ENCODE measurements at regions not wholly inside any gene's neighbourhood (a gene's known extent, or its start where the extent isn't known, plus 50 kb on each side); places are given as distances from the start of the nearest gene placed in this dataset.
"Not testable (repeated sequence)": the region's sequence is repeated elsewhere in the genome, so short reads cannot be mapped to it uniquely, and the experiment has no call there.

DNA sequence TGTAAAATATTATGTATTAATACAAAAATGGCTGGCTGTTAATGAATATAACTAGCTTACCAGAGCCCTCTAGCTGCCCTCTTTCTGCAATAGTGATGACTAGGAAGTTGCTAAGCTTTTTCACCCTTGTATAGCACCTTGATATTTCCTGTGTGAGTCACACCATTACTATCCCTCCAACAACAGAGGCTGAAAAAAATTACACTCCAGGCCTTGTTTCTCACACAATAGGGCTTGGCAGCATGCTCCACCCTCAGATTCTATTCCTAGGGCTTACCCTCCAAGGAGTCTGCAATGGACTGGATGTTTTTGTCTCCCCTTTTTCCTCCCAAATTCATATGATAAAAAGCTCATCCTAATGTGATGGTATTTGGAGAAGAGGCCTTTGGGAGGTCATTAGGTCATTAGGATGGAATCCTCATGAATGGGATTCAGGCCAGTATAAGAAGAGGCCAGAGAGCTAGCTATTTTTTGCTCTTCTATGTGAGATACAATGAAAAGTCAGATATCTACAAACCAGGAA is 184.6 kb upstream of the MAP1B start:
- Histone ChIP-seq H3K4me3 (ENCODE audit: low read depth in 1 of 5, low read length in 5 of 5) (no peak overlapping the region), H3K27ac (ENCODE audit: low read depth, low read length) (no peak overlapping the region), H3K9me3 (ENCODE audit: control insufficient read depth in 5 of 5, low read length in 5 of 5) (peaks cover 0 to 14% (median 3%) of the 10 kb centered on the region in 5 donors), H3K27me3 (ENCODE audit: control insufficient read depth in 5 of 5, insufficient read depth in 4 of 5, low read length in 5 of 5) (no peaks in the 10 kb centered on the region), H3K36me3 (ENCODE audit: control insufficient read depth in 5 of 5, insufficient read depth in 5 of 5, low read length in 5 of 5) (no peaks in the 10 kb centered on the region), H3K4me1 (ENCODE audit: control insufficient read depth in 5 of 5, insufficient read depth in 5 of 5, low read length in 5 of 5) (peaks cover 0 to 4% (median 0%) of the 10 kb centered on the region in 5 donors), H3K9ac (ENCODE audit: low read length in 5 of 5) (no peak overlapping the region)

DNA sequence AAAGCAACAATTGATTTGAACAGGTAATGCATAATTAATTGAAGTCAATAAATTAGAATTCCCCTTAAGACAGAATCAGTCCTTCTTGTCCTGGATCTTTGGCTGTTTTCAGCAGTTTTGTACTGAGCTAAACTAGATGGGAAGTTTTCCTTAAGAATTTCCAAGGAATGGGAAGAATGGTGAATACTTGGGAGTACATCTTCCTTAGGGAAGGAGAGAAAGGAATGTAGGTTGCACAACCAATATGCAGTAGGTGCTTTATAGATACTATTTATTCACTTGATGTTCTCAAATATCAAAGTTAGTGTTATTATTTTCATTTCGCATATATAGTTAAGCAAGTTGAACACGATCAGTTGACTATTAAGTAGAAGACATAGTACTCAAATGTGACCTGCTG is 183.5 kb upstream of the MAP1B start:
- Histone ChIP-seq H3K9me3 (ENCODE audit: control insufficient read depth in 5 of 5, low read length in 5 of 5) (peaks cover 0 to 15% (median 3%) of the 10 kb centered on the region in 5 donors), H3K27ac (ENCODE audit: low read depth, low read length) (no peak overlapping the region), H3K27me3 (ENCODE audit: control insufficient read depth in 5 of 5, insufficient read depth in 4 of 5, low read length in 5 of 5) (no peaks in the 10 kb centered on the region), H3K4me3 (ENCODE audit: low read depth in 1 of 5, low read length in 5 of 5) (no peak overlapping the region), H3K4me1 (ENCODE audit: control insufficient read depth in 5 of 5, insufficient read depth in 5 of 5, low read length in 5 of 5) (peaks cover 0 to 4% (median 0%) of the 10 kb centered on the region in 5 donors), H3K36me3 (ENCODE audit: control insufficient read depth in 5 of 5, insufficient read depth in 5 of 5, low read length in 5 of 5) (no peaks in the 10 kb centered on the region), H3K9ac (ENCODE audit: low read length in 5 of 5) (no peak overlapping the region)

- Histone ChIP-seq H3K9me3 (ENCODE audit: control insufficient read depth in 5 of 5, low read length in 5 of 5) (peaks cover 0 to 15% (median 3%) of the 10 kb centered on the region in 5 donors), H3K9ac (ENCODE audit: low read length in 5 of 5) (no peak overlapping the region), H3K27me3 (ENCODE audit: control insufficient read depth in 5 of 5, insufficient read depth in 4 of 5, low read length in 5 of 5) (no peaks in the 10 kb centered on the region), H3K4me3 (ENCODE audit: low read depth in 1 of 5, low read length in 5 of 5) (no peak overlapping the region), H3K4me1 (ENCODE audit: control insufficient read depth in 5 of 5, insufficient read depth in 5 of 5, low read length in 5 of 5) (peaks cover 0 to 4% (median 0%) of the 10 kb centered on the region in 5 donors), H3K27ac (ENCODE audit: low read depth, low read length) (no peak overlapping the region), H3K36me3 (ENCODE audit: control insufficient read depth in 5 of 5, insufficient read depth in 5 of 5, low read length in 5 of 5) (no peaks in the 10 kb centered on the region)
Observed at GRCh38 chr5:71924325-71924724, 182.9 kb upstream of the MAP1B start.

DNA sequence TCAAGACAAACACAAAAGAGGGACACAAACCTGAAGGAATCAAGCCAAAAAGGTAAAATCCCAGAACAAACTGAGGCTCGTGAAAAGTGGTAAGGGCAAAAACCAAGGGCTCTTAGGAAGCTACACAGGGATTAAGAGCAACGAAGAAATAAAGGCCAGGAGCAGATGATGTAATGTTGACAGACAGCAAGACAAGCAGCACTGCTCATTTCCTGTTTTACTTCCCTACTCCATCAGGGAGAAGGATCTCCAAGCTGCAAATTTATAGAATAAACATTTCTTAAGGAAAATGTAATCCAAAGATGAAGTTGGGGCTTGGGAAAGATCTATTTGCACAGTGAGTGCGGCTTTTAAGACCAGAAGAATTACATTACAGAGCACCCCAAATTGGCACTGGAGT is 182.3 kb upstream of the MAP1B start:
- Histone ChIP-seq H3K27ac (ENCODE audit: low read depth, low read length) (no peak overlapping the region), H3K36me3 (ENCODE audit: control insufficient read depth in 5 of 5, insufficient read depth in 5 of 5, low read length in 5 of 5) (no peaks in the 10 kb centered on the region), H3K4me3 (ENCODE audit: low read depth in 1 of 5, low read length in 5 of 5) (no peak overlapping the region), H3K27me3 (ENCODE audit: control insufficient read depth in 5 of 5, insufficient read depth in 4 of 5, low read length in 5 of 5) (no peaks in the 10 kb centered on the region), H3K4me1 (ENCODE audit: control insufficient read depth in 5 of 5, insufficient read depth in 5 of 5, low read length in 5 of 5) (peaks cover 0 to 4% (median 0%) of the 10 kb centered on the region in 5 donors), H3K9me3 (ENCODE audit: control insufficient read depth in 5 of 5, low read length in 5 of 5) (peaks cover 0 to 15% (median 3%) of the 10 kb centered on the region in 5 donors), H3K9ac (ENCODE audit: low read length in 5 of 5) (no peak overlapping the region)

GRCh38 chr5:71925608-71926091 is 181.6 kb upstream of the MAP1B start:
- H3K27ac ChIP-seq (ENCODE audit: low read depth, low read length), result no peak overlapping the region
- H3K9ac ChIP-seq (ENCODE audit: low read length in 5 of 5), result no peak overlapping the region
- no peaks in the 10 kb centered on the region for H3K27me3 ChIP-seq (ENCODE audit: control insufficient read depth in 5 of 5, insufficient read depth in 4 of 5, low read length in 5 of 5)
- peaks cover 0 to 4% (median 0%) of the 10 kb centered on the region in 5 donors for H3K4me1 ChIP-seq (ENCODE audit: control insufficient read depth in 5 of 5, insufficient read depth in 5 of 5, low read length in 5 of 5)
- peaks cover 0 to 12% (median 3%) of the 10 kb centered on the region in 5 donors for H3K9me3 ChIP-seq (ENCODE audit: control insufficient read depth in 5 of 5, low read length in 5 of 5)
- no peaks in the 10 kb centered on the region for H3K36me3 ChIP-seq (ENCODE audit: control insufficient read depth in 5 of 5, insufficient read depth in 5 of 5, low read length in 5 of 5)
- H3K4me3 ChIP-seq (ENCODE audit: low read depth in 1 of 5, low read length in 5 of 5), result peak overlapping the region in 1 of 5 donors; percentile 12

DNA sequence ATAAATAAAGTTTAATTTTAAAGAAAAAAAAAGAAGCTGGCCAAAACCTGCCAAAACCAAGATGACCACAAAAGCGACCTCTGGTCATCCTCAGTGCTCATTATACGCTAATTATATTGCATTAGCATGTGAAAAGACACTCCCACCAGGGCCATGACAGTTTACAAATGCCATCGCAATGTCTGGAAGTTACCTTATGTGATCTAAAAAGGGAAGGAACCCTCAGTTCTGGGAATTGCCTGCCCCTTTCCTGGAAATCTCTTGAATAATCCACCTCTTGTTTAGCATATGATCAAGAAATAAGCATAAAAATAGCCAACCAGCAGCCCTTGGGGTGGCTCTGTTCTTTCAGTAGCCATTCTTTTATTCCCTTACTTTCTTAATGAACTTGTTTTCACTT is 178.3 kb upstream of the MAP1B start:
- no peak overlapping the region for H3K9ac ChIP-seq (ENCODE audit: low read length in 5 of 5)
- no peaks in the 10 kb centered on the region for H3K27me3 ChIP-seq (ENCODE audit: control insufficient read depth in 5 of 5, insufficient read depth in 4 of 5, low read length in 5 of 5)
- peaks cover 0 to 5% (median 0%) of the 10 kb centered on the region in 5 donors for H3K4me1 ChIP-seq (ENCODE audit: control insufficient read depth in 5 of 5, insufficient read depth in 5 of 5, low read length in 5 of 5)
- peaks cover 0 to 10% (median 3%) of the 10 kb centered on the region in 5 donors for H3K9me3 ChIP-seq (ENCODE audit: control insufficient read depth in 5 of 5, low read length in 5 of 5)
- H3K4me3 ChIP-seq (ENCODE audit: low read depth in 1 of 5, low read length in 5 of 5), result no peak overlapping the region
- no peaks in the 10 kb centered on the region for H3K36me3 ChIP-seq (ENCODE audit: control insufficient read depth in 5 of 5, insufficient read depth in 5 of 5, low read length in 5 of 5)
- no peak overlapping the region for H3K27ac ChIP-seq (ENCODE audit: low read depth, low read length)

DNA sequence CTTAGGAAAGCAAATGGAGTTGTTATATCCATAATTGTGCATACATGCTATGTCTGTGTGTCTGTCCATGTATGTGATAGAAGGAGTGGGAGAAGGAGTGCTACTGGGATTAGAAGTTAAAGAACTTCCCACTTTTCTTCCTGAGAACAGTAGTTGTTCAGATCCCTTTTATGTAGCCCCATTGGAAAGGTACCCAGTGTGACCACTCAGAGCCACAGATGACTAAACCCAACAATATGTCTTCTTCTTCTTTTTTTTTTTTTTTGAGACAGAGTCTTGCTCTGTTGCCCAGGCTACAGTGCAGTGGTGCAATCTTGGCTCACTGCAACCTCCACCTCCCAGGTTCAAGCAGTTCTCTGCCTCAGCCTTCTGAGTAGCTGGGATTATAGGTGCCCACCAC is 176.7 kb upstream of the MAP1B start:
- not testable (repeated sequence) for H3K9ac ChIP-seq (ENCODE audit: low read length in 5 of 5); H3K36me3 ChIP-seq (ENCODE audit: control insufficient read depth in 5 of 5, insufficient read depth in 5 of 5, low read length in 5 of 5); H3K27ac ChIP-seq (ENCODE audit: low read depth, low read length); H3K4me3 ChIP-seq (ENCODE audit: low read depth in 1 of 5, low read length in 5 of 5); H3K9me3 ChIP-seq (ENCODE audit: control insufficient read depth in 5 of 5, low read length in 5 of 5); H3K27me3 ChIP-seq (ENCODE audit: control insufficient read depth in 5 of 5, insufficient read depth in 4 of 5, low read length in 5 of 5); H3K4me1 ChIP-seq (ENCODE audit: control insufficient read depth in 5 of 5, insufficient read depth in 5 of 5, low read length in 5 of 5)

DNA sequence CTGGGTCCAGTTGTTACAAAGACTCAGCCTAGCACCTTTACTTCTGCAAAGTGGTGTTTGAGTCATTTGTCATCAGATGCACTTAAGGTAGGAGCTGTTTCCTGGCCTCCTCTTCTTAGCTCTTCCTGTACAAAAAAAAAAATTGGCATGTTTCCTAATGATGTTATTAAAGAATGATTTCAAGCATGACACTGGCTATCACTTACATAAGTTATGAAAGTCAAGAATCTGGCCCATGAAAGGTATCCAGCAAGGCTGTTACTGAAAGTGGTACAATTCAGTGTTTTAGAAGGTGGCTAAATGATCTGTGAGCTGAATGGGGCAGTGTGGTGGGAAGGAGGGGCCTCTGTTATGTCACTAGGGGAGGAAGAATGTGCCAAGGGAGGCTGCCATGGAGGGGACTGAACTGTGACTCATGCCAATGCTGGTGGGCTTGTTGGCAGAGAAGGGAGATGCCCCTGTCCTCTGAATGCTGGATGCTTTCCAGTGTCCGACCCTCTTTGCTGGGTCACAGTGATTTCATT is 175.1 kb upstream of the MAP1B start:
- H3K27me3 ChIP-seq (ENCODE audit: control insufficient read depth in 5 of 5, insufficient read depth in 4 of 5, low read length in 5 of 5), result no peaks in the 10 kb centered on the region
- no peak overlapping the region for H3K9ac ChIP-seq (ENCODE audit: low read length in 5 of 5)
- H3K27ac ChIP-seq (ENCODE audit: low read depth, low read length), result no peak overlapping the region
- H3K4me3 ChIP-seq (ENCODE audit: low read depth in 1 of 5, low read length in 5 of 5), result no peak overlapping the region
- peaks cover 0 to 5% (median 0%) of the 10 kb centered on the region in 5 donors for H3K4me1 ChIP-seq (ENCODE audit: control insufficient read depth in 5 of 5, insufficient read depth in 5 of 5, low read length in 5 of 5)
- peaks cover 0 to 5% (median 3%) of the 10 kb centered on the region in 5 donors for H3K9me3 ChIP-seq (ENCODE audit: control insufficient read depth in 5 of 5, low read length in 5 of 5)
- H3K36me3 ChIP-seq (ENCODE audit: control insufficient read depth in 5 of 5, insufficient read depth in 5 of 5, low read length in 5 of 5), result no peaks in the 10 kb centered on the region

DNA sequence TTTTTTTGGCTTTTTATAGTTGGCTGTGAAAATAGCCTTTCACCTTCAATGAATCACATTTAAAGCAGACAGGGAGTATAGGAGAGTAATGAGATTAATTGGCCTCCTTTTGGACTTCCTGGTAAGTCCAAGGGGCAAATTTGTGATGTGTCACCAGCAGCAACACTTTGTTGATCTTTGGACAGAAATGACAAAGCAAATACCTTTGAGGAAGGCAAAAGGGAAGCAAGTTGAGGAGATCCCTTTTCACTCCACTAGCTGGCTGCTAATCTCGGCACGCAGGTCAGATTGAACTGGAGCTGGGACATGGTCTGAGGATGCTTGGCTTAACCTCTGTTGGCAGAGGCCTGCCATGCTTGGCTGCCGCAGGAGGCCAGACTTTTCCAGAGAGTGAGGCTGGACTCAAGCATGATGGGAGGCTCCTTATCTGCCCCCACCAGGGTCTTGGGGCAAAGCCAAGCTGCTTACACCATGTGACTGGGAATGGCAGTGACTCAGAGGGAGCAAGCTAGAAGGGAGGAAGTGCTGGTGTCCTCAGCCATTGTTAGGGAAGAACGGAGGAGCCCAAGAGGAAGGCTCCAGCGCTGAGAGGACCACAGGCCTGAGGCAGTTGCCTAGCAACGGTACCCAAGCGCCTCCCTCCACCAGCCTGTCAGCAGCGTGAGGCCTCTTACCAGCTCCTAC is 174.5 kb upstream of the MAP1B start:
- Histone ChIP-seq H3K4me1 (ENCODE audit: control insufficient read depth in 5 of 5, insufficient read depth in 5 of 5, low read length in 5 of 5) (peaks cover 0 to 5% (median 0%) of the 10 kb centered on the region in 5 donors), H3K9ac (ENCODE audit: low read length in 5 of 5) (no peak overlapping the region), H3K9me3 (ENCODE audit: control insufficient read depth in 5 of 5, low read length in 5 of 5) (no peaks in the 10 kb centered on the region), H3K36me3 (ENCODE audit: control insufficient read depth in 5 of 5, insufficient read depth in 5 of 5, low read length in 5 of 5) (no peaks in the 10 kb centered on the region), H3K4me3 (ENCODE audit: low read depth in 1 of 5, low read length in 5 of 5) (no peak overlapping the region), H3K27ac (ENCODE audit: low read depth, low read length) (no peak overlapping the region), H3K27me3 (ENCODE audit: control insufficient read depth in 5 of 5, insufficient read depth in 4 of 5, low read length in 5 of 5) (no peaks in the 10 kb centered on the region)

DNA sequence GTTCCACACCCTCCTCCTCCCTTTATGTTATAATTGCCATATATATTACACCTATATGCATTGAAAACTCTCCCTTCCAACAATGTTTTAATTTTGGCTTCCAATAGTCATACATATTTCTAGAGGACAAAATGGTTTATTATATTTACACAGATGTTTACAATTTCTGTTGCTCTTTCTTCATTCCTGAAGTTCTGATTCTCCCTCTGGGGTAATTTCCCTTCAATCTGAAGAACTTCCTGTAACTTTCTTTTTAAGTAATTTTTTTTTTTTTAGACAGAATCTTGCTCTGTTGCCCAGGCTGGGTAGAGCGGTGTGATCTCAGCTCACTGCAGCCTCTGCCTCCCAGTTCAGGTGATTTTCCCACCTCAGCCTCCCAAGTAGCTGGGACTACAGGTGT is 173.0 kb upstream of the MAP1B start:
- Histone ChIP-seq H3K9me3 (ENCODE audit: control insufficient read depth in 5 of 5, low read length in 5 of 5) (no peaks in the 10 kb centered on the region), H3K27ac (ENCODE audit: low read depth, low read length) (no peak overlapping the region), H3K36me3 (ENCODE audit: control insufficient read depth in 5 of 5, insufficient read depth in 5 of 5, low read length in 5 of 5) (no peaks in the 10 kb centered on the region), H3K9ac (ENCODE audit: low read length in 5 of 5) (no peak overlapping the region), H3K27me3 (ENCODE audit: control insufficient read depth in 5 of 5, insufficient read depth in 4 of 5, low read length in 5 of 5) (peaks cover 0 to 3% (median 2%) of the 10 kb centered on the region in 5 donors), H3K4me3 (ENCODE audit: low read depth in 1 of 5, low read length in 5 of 5) (no peak overlapping the region), H3K4me1 (ENCODE audit: control insufficient read depth in 5 of 5, insufficient read depth in 5 of 5, low read length in 5 of 5) (peaks cover 0 to 5% (median 0%) of the 10 kb centered on the region in 5 donors)

All from subcutaneous abdominal adipose tissue (tissue), 5 donors.